NCI-H2029 treated with DMSO at 0.1 percent for 48 hours (cell line): ENCODE measurements at regions not wholly inside any gene's neighbourhood (a gene's known extent, or its start where the extent isn't known, plus 50 kb on each side); places are given as distances from the start of the nearest gene placed in this dataset.

Experiments used
- DNase-seq: peaks from one replicate; lab custom pipeline; 2025; lab: John Stamatoyannopoulos, UW

- DNase-seq = no peak
These were observed 846.2 kb downstream of the BRD1 start for GRCh38 chr22:48981371-48982061.

- no peak for DNase-seq
These were observed 846.8 kb downstream of the BRD1 start for GRCh38 chr22:48980918-48981317.

GRCh38 chr22:48980409-48980808 is 847.3 kb downstream of the BRD1 start:
- no peak for DNase-seq

- DNase-seq = no peak
These were observed 848.2 kb downstream of the BRD1 start for GRCh38 chr22:48979482-48979881.

- no peak for DNase-seq
These were observed 850.8 kb downstream of the BRD1 start for GRCh38 chr22:48976556-48977535.

- no peak for DNase-seq
These were observed 851.8 kb downstream of the BRD1 start for GRCh38 chr22:48975886-48976285.

- no peak for DNase-seq
These were observed 852.3 kb downstream of the BRD1 start for GRCh38 chr22:48975316-48975741.

DNA sequence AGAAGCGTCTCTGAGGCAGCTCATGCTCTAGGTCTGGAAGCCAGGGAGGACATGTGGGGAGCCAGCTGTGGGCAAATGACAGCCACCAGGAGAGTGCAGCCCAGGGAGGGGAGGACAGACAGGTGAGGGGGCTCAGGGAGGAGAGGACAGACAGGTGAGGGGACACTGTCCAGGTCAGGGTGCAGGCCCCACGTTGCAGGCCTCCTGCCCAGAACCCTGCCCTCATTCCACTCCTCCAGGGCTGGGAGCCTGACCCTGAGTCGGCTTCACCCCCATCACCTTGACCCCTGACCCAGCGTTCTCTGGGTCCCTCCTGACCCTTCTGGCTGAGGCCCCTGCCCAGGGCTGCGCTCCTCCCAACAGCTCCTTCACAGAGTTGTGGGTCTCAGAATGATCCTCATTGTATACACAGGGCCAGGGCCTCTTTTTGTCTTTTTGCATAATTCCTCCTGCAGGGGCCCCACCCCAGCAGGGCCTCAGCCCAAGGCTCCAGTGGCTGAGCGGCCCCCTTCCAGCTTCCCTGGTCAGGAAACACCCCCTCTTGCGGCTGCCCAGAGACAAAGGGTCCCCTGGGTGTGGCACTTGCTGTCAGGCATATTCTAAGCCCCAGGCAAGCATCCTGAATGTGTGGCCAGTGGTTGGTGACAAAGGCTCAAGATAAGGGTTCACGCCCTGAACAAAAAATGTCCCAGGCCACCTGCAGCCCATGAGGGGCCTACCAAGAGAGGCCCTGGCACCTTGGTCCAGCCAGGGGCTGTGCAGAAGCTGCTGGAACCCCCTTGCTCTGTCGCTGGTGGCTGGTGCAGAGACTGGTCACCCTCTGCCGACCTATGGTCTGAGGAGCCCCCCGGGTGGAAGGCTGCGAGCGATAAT is 853.0 kb downstream of the BRD1 start:
- DNase-seq = no peak

DNA sequence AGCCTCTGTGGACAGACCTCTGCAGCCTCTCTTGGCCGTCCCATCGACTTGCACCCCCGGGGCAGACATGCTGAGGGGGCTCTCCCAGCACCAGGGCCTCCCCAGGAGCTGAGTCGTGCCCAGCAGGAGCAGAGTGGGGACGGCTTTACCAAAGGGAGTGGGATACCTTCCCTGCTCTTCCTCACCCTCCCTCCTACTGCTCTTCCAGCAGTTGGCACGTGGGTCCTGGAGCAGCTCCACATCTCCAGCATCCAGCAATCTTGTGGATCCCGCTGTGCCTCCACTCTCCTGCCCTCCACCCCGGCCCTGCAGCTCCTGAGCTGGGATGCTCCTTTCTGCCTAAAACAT is 854.0 kb downstream of the BRD1 start:
- DNase-seq = no peak

- DNase-seq = no peak
These were observed 854.5 kb downstream of the BRD1 start for GRCh38 chr22:48972979-48973693.

DNA sequence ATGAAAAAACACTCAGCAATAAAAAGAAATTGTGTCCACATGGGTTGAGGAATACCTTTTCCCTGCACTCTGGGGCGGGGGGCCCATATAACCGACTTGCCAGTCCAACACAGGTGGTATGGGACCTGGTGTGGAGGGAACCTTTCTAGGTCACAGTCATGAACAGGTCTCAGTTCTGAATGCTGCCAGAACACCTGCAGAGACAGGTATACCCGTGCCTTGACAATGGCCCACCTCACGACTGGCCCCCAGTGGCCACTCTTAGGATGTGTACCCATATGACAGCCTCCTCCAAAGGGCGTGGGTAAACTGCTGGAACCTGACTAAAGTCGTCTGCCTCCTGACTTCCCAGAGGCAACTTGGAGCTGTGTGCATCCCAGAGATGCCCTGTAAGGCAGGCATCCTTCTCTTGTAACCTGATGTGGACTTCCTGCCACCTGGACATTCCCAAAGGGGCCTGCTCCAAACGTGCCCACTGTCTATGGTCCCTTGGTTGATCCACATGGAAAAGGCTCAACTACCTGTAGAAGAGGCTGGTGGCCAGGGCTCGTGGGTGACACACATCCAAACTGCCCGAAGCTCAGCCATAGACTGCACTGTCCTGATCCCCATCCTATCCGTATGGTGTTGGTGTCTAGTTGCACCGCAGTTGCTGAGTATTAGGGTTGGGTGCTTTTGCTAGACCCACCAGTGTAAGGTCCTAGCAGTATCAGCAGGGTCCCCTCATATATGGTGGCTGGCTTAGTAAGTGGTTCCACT is 859.3 kb downstream of the BRD1 start:
- DNase-seq = peak; percentile 23

- DNase-seq = no peak
These were observed 864.3 kb downstream of the BRD1 start for GRCh38 chr22:48963405-48963804.

DNA sequence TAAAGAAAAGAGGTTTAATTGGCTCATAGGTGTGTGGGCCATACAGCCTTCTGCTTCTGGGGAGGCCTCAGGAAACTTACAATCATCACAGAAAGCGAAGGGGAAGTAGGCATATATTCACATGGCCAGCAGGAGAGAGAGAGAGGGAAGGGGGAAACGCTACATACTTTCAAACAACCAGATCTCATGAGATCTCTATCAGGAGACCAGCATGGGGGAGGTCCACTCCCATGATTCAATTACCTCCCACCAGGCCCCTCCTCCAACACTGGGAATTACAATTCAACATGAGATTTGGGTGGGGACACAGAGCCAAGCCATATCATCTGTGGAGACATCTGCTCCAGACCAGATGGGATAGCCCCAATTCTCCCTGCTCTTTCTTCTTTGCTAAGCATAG is 866.0 kb downstream of the BRD1 start:
- no peak for DNase-seq

- DNase-seq = no peak
These were observed 866.6 kb downstream of the BRD1 start for GRCh38 chr22:48960980-48961660.

DNA sequence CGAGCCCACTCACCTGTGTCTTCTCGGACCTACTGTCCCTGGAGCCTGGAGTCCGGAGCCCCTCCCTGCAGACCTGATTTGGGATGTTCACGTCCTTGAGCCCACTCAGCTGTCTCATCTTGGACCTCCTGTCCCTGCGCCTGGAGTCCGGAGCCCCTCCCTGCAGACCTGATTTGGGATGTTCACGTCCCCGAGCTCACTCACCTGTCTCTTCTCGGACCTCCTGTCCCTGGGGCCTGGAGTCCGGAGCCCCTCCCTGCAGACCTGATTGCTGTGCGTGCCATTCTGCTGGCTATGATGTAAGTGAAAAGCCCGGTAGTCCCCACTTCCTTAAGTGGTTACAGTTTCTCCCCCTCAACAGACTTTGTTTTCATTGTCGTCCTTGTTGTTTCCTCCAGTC is 867.1 kb downstream of the BRD1 start:
- no peak for DNase-seq

GRCh38 chr22:48959496-48959895 is 868.2 kb downstream of the BRD1 start:
- DNase-seq = no peak

- DNase-seq = no peak
These were observed 869.7 kb downstream of the BRD1 start for GRCh38 chr22:48957987-48958321.

- no peak for DNase-seq
These were observed 870.2 kb downstream of the BRD1 start for GRCh38 chr22:48957311-48957986.

GRCh38 chr22:48955351-48956311 is 872.0 kb downstream of the BRD1 start:
- DNase-seq = no peak
